Adrenal gland (tissue), 9 donors: ENCODE measurements at regions not wholly inside any gene's neighbourhood (a gene's known extent, or its start where the extent isn't known, plus 50 kb on each side); places are given as distances from the start of the nearest gene placed in this dataset.
"Not testable (repeated sequence)": the region's sequence is repeated elsewhere in the genome, so short reads cannot be mapped to it uniquely, and the experiment has no call there.

Source experiments
- DNase-seq, 7 donors: peaks; one replicate each; pipeline ENCODE4 v3.0.0-alpha.2; 2019 to 2020
- H3K27ac ChIP-seq, 5 donors: fragments of 200-600 bp; sonication (generic) in 4 of 5; 1 replicate in 3 of 5; 2 replicates in 2 of 5; pipeline versions ENCODE4 v1.5.1 to v1.8.0; 2016 to 2020; ENCODE audit warnings: mild to moderate bottlenecking in 1 of 5
- H3K27me3 ChIP-seq: fragments of 200-600 bp; 2 replicates; pipeline ENCODE4 v1.8.0; 2021
- H3K36me3 ChIP-seq, 2 donors: fragments of 200-600 bp; replicated peaks in 1 of 2; 1 replicate in 1 of 2; 2 replicates in 1 of 2; pipeline versions ENCODE4 v1.5.1 to v1.8.0; 2018 to 2022
- H3K4me1 ChIP-seq, 2 donors: fragments of 200-600 bp; replicated peaks in 1 of 2; 1 replicate in 1 of 2; 2 replicates in 1 of 2; pipeline versions ENCODE4 v1.5.1 to v1.8.0; 2018 to 2021
- H3K4me3 ChIP-seq, 4 donors: fragments of 200-600 bp; sonication (generic) in 3 of 4; one replicate each; pipeline ENCODE4 v1.5.1; 2016 to 2018
- H3K9me3 ChIP-seq, 3 donors: fragments of 200-600 bp; sonication (generic) in 1 of 3; replicated peaks in 1 of 3; 1 replicate in 2 of 3; 2 replicates in 1 of 3; pipeline versions ENCODE4 v1.5.1 to v1.8.0; 2016 to 2021
- POLR2A ChIP-seq, 2 donors: fragments of 450-650 bp; IDR thresholded peaks; one replicate each; pipeline ENCODE4 v1.6.1; 2017; ENCODE audit warnings: antibody characterized with exemption in 2 of 2, mild to moderate bottlenecking in 2 of 2, moderate library complexity in 1 of 2
- WGBS, 4 donors: extraction: QIAGEN DNeasy Blood & Tissue Kit in 2 of 4; methylation state at CpG; one replicate each; pipeline versions ENCODE4 v1.1.5 to v1.1.7; 2013 to 2017; 5-methylcytosine and 5-hydroxymethylcytosine counted together
- intact Hi-C, 2 donors: fragments of 100-400 bp; cut with DNase I; formaldehyde crosslinking; loops; one replicate each; pipeline versions ENCODE4 v1.14.1 to v1.15.0; 2022 to 2023
- TF ChIP-seq, protein P1 (sequence below), 6 experiments: fragments of 450-650 bp in 4 of 6; fragments of 200-600 bp in 2 of 6; sonication (generic) in 1 of 6; IDR thresholded peaks; 1 replicate in 5 of 6; 2 replicates in 1 of 6; pipeline versions ENCODE4 v1.5.1 to v1.8.0; 2016 to 2021; ENCODE audit warnings: antibody characterized with exemption in 6 of 6, mild to moderate bottlenecking in 2 of 6, moderate library complexity in 1 of 6
- donor health status: healthy with polysubstance abuse.
- donor health status: Bipolar disorder and iron deficiency.
- donor health status: DM: yes; HTN: yes; CAD: no.
- donor health status: DM: no; HTN: no; CAD: no.
- donor health status: DM: no; HTN: no; CAD: no.

DNA sequence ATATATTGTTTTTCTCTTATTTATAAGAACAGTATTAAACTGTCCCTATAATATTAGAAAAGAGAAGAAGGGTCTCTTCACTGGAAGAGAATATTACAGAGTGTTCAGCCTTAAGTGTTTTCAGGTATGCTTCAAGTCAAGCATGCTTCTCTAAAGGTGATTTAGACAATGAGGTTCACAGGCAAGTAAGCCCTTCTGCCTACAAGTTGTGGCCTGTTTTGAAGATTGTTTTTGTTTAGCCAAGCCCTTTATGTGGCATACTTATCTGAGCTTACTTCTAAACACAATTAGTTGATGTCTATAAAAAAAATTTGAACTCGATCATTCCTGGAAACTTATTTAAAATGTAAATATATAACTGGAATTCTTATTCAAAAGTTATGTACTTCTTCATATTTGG is 343.8 kb upstream of the CDH18 start:
- H3K27me3 ChIP-seq, result no peaks in the 10 kb centered on the region
- no peaks in the 10 kb centered on the region for H3K9me3 ChIP-seq
- intact Hi-C loops, result no loop called here
- no peak for DNase-seq
- H3K4me3 ChIP-seq, result no peak overlapping the region
- TF ChIP-seq, protein P1, sequence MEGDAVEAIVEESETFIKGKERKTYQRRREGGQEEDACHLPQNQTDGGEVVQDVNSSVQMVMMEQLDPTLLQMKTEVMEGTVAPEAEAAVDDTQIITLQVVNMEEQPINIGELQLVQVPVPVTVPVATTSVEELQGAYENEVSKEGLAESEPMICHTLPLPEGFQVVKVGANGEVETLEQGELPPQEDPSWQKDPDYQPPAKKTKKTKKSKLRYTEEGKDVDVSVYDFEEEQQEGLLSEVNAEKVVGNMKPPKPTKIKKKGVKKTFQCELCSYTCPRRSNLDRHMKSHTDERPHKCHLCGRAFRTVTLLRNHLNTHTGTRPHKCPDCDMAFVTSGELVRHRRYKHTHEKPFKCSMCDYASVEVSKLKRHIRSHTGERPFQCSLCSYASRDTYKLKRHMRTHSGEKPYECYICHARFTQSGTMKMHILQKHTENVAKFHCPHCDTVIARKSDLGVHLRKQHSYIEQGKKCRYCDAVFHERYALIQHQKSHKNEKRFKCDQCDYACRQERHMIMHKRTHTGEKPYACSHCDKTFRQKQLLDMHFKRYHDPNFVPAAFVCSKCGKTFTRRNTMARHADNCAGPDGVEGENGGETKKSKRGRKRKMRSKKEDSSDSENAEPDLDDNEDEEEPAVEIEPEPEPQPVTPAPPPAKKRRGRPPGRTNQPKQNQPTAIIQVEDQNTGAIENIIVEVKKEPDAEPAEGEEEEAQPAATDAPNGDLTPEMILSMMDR (IDR thresholded peaks at IDR 0.05), result no peak
- no peak for TF ChIP-seq POLR2A (IDR thresholded peaks at IDR 0.05)
- no peak overlapping the region for H3K27ac ChIP-seq
- 75 to 90% (median 83%) methylated on average over 1 of the region's 1 CpG for WGBS, 4 donors
- H3K36me3 ChIP-seq, result no peaks in the 10 kb centered on the region
- no peaks in the 10 kb centered on the region for H3K4me1 ChIP-seq

DNA sequence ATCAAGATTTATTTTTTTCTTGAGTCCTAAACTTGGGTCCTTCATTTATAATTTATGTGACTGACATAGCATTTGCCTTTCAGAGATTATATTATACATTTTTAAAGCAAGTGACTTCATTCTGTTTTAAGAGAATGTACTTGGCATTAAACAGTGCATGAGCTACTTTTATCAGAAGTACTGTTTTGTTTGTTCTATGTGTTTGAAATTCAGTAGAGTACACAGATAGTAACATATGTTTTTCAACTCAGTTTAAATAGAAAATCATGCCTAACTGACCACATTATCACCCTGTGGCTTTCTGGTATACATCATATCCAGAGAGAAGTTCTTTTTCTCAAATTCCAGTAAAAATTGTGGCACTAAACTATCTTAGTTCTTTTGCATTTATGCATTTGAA is 335.3 kb upstream of the CDH18 start:
- H3K9me3 ChIP-seq, result no peaks in the 10 kb centered on the region
- H3K4me3 ChIP-seq, result no peak overlapping the region
- DNase-seq, result no peak
- no peaks in the 10 kb centered on the region for H3K4me1 ChIP-seq
- TF ChIP-seq, protein P1 (IDR thresholded peaks at IDR 0.05), result no peak
- TF ChIP-seq POLR2A (IDR thresholded peaks at IDR 0.05), result no peak
- H3K27ac ChIP-seq, result no peak overlapping the region
- H3K36me3 ChIP-seq, result no peaks in the 10 kb centered on the region
- intact Hi-C loops, result no loop called here
- no peaks in the 10 kb centered on the region for H3K27me3 ChIP-seq

DNA sequence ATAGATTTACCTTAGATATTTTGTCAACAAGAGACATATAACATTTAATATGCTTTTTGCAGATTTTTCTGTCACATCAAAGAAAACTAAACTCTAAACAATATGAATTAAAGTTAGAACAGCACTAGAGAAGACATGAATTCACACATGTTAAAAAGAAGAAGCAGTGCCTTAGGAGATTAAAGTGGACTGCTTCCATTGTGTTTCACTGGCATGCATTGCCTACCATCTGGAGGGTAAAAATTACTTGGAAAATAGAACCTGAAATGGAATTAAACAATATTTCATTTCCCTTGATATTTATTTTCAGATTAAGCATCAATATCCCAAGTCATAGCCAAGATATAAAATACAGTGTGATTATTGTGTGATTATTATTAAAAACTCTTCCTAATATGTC is 319.4 kb upstream of the CDH18 start:
- H3K4me1 ChIP-seq, result no peaks in the 10 kb centered on the region
- intact Hi-C loops, result no loop called here
- TF ChIP-seq, protein P1 (IDR thresholded peaks at IDR 0.05), result no peak
- no peak for TF ChIP-seq POLR2A (IDR thresholded peaks at IDR 0.05)
- peaks cover 0 to 4% (median 0%) of the 10 kb centered on the region in 3 donors for H3K9me3 ChIP-seq
- no peak overlapping the region for H3K27ac ChIP-seq
- DNase-seq, result no peak
- H3K36me3 ChIP-seq, result no peaks in the 10 kb centered on the region
- no peak overlapping the region for H3K4me3 ChIP-seq
- H3K27me3 ChIP-seq, result no peaks in the 10 kb centered on the region

DNA sequence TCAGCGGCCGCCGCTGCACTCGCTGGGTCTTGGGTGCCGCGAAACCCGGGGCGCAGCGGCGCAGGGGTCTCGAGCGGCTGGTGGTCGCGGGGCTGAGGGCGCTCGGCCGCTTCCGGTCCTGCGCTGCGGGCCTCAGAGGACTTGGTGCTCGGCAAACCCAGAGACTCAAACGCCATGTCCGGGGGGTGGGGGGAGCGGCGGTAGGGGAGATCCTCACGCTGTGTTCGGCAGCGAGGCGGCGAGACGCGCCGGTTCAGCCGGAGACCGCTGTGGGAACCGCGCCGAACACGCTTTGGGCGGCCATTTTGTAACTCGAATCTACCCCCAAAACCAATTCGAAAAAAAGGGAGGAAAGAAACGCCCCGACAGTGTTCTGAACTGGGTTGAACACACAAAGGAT is 317.5 kb upstream of the CDH18 start:
- H3K9me3 ChIP-seq, result peaks cover 0 to 4% (median 0%) of the 10 kb centered on the region in 3 donors
- no peak for DNase-seq
- intact Hi-C loops, result no loop called here
- no peaks in the 10 kb centered on the region for H3K27me3 ChIP-seq
- H3K27ac ChIP-seq, result no peak overlapping the region
- no peaks in the 10 kb centered on the region for H3K36me3 ChIP-seq
- 84 to 93% (median 87%) methylated on average over 44 of the region's 44 CpGs for WGBS, 4 donors
- H3K4me1 ChIP-seq, result no peaks in the 10 kb centered on the region
- H3K4me3 ChIP-seq, result no peak overlapping the region
- TF ChIP-seq POLR2A (IDR thresholded peaks at IDR 0.05), result no peak
- TF ChIP-seq, protein P1 (IDR thresholded peaks at IDR 0.05), result no peak

DNA sequence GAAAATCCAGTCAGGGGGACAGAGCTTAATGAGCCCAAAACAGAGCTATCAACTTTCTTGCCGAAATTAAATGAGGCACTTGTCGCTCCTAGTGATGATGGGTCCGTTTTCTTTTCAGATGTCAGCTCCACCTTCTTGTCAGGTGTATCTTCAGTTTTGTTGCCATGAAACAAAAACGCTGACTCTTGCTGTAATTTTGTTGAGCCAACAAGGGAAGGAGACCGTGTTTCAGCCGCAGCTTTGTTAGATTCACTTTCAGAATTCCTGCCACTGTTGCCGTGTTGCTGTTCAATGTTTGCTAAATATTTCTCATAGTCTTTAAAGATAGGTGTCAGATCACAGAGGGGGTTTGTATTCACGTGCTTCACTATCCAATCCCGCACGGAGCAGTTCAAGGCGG is 316.6 kb upstream of the CDH18 start:
- H3K4me1 ChIP-seq, H3K27me3 ChIP-seq, intact Hi-C loops, DNase-seq, H3K9me3 ChIP-seq, H3K27ac ChIP-seq, H3K36me3 ChIP-seq, H3K4me3 ChIP-seq: not testable (repeated sequence)
- 84 to 94% (median 93%) methylated on average over 11 of the region's 11 CpGs for WGBS, 4 donors
